ENCODE measurements at regions not wholly inside any gene's neighbourhood (a gene's known extent, or its start where the extent isn't known, plus 50 kb on each side); places are given as distances from the start of the nearest gene placed in this dataset.

- no peak overlapping the region for H3K27ac Mint-ChIP-seq (ENCODE audit: unreplicated experiment)
- no peaks in the 10 kb centered on the region for H3K9me3 Mint-ChIP-seq (ENCODE audit: unreplicated experiment)
- no peak overlapping the region for H3K4me3 Mint-ChIP-seq (ENCODE audit: unreplicated experiment)
Measured at GRCh38 chr14:70269582-70269981, 80.8 kb upstream of the SLC8A3 start.

GRCh38 chr14:70268760-70269159, 80.0 kb upstream of the SLC8A3 start:
- no peak overlapping the region for H3K4me3 Mint-ChIP-seq (ENCODE audit: unreplicated experiment)
- H3K27me3 Mint-ChIP-seq (ENCODE audit: unreplicated experiment): no peaks in the 10 kb centered on the region
- no peaks in the 10 kb centered on the region for H3K4me1 Mint-ChIP-seq (ENCODE audit: unreplicated experiment)
- no peaks in the 10 kb centered on the region for H3K9me3 Mint-ChIP-seq (ENCODE audit: unreplicated experiment)
- DNase-seq (ENCODE audit: low spot score): no peak
- no peaks in the 10 kb centered on the region for H3K36me3 Mint-ChIP-seq (ENCODE audit: low read depth, unreplicated experiment)
- no peak overlapping the region for H3K27ac Mint-ChIP-seq (ENCODE audit: unreplicated experiment)
- TF ChIP-seq CTCF (IDR thresholded peaks at IDR 0.05; ENCODE audit: unreplicated experiment): no peak

More at GRCh38 chr14:70269582-70269981, 80.8 kb upstream of the SLC8A3 start:
- Mint-ChIP-seq H3K36me3 (ENCODE audit: low read depth, unreplicated experiment) (no peaks in the 10 kb centered on the region), H3K4me1 (ENCODE audit: unreplicated experiment) (no peaks in the 10 kb centered on the region), H3K27me3 (ENCODE audit: unreplicated experiment) (no peaks in the 10 kb centered on the region)
- no peak for DNase-seq (ENCODE audit: low spot score)
- no peak for TF ChIP-seq CTCF (IDR thresholded peaks at IDR 0.05; ENCODE audit: unreplicated experiment)

- H3K27ac Mint-ChIP-seq (ENCODE audit: unreplicated experiment): no peak overlapping the region
- H3K9me3 Mint-ChIP-seq (ENCODE audit: unreplicated experiment): no peaks in the 10 kb centered on the region
- no peak overlapping the region for H3K4me3 Mint-ChIP-seq (ENCODE audit: unreplicated experiment)
- DNase-seq (ENCODE audit: low spot score): no peak
- no peaks in the 10 kb centered on the region for H3K36me3 Mint-ChIP-seq (ENCODE audit: low read depth, unreplicated experiment)
- no peaks in the 10 kb centered on the region for H3K4me1 Mint-ChIP-seq (ENCODE audit: unreplicated experiment)
- H3K27me3 Mint-ChIP-seq (ENCODE audit: unreplicated experiment): no peaks in the 10 kb centered on the region
- no peak for TF ChIP-seq CTCF (IDR thresholded peaks at IDR 0.05; ENCODE audit: unreplicated experiment)
Measured at GRCh38 chr14:70266157-70266556, 77.4 kb upstream of the SLC8A3 start.

GRCh38 chr14:70265422-70265821, 76.7 kb upstream of the SLC8A3 start:
- Mint-ChIP-seq H3K4me3 (ENCODE audit: unreplicated experiment) (no peak overlapping the region), H3K4me1 (ENCODE audit: unreplicated experiment) (no peaks in the 10 kb centered on the region), H3K36me3 (ENCODE audit: low read depth, unreplicated experiment) (no peaks in the 10 kb centered on the region), H3K9me3 (ENCODE audit: unreplicated experiment) (no peaks in the 10 kb centered on the region), H3K27ac (ENCODE audit: unreplicated experiment) (no peak overlapping the region), H3K27me3 (ENCODE audit: unreplicated experiment) (no peaks in the 10 kb centered on the region)
- DNase-seq (ENCODE audit: low spot score): no peak
- no peak for TF ChIP-seq CTCF (IDR thresholded peaks at IDR 0.05; ENCODE audit: unreplicated experiment)

GRCh38 chr14:70259420-70259819, 70.7 kb upstream of the SLC8A3 start:
- no peak overlapping the region for H3K27ac Mint-ChIP-seq (ENCODE audit: unreplicated experiment)
- no peak for TF ChIP-seq CTCF (IDR thresholded peaks at IDR 0.05; ENCODE audit: unreplicated experiment)
- DNase-seq (ENCODE audit: low spot score): no peak
- H3K27me3 Mint-ChIP-seq (ENCODE audit: unreplicated experiment): no peaks in the 10 kb centered on the region
- no peaks in the 10 kb centered on the region for H3K9me3 Mint-ChIP-seq (ENCODE audit: unreplicated experiment)
- H3K36me3 Mint-ChIP-seq (ENCODE audit: low read depth, unreplicated experiment): no peaks in the 10 kb centered on the region
- H3K4me3 Mint-ChIP-seq (ENCODE audit: unreplicated experiment): no peak overlapping the region
- no peaks in the 10 kb centered on the region for H3K4me1 Mint-ChIP-seq (ENCODE audit: unreplicated experiment)

All from endothelial cell (in vitro differentiated cells).